HG03095 (cell line): ENCODE measurements at regions not wholly inside any gene's neighbourhood (a gene's known extent, or its start where the extent isn't known, plus 50 kb on each side); places are given as distances from the start of the nearest gene placed in this dataset.
"Not testable (repeated sequence)": the region's sequence is repeated elsewhere in the genome, so short reads cannot be mapped to it uniquely, and the experiment has no call there.

Source experiments
- ATAC-seq: cut with Tn5 transposase; IDR thresholded peaks from one replicate; pipeline ENCODE4 v1.9.1; 2021; ENCODE audit warnings: moderate library complexity; ENCODE audit not compliant: unreplicated experiment

- ATAC-seq, result no peak
Measured at GRCh38 chr4:27916452-27917184, 1056.0 kb downstream of the STIM2 start.

GRCh38 chr4:27917381-27917780 lies 1056.7 kb downstream of the STIM2 start:
- ATAC-seq, result no peak

GRCh38 chr4:27921231-27921630 lies 1060.6 kb downstream of the STIM2 start:
- no peak for ATAC-seq

GRCh38 chr4:27928761-27929540 lies 1068.3 kb downstream of the STIM2 start:
- no peak for ATAC-seq

GRCh38 chr4:27930291-27930690 lies 1069.7 kb downstream of the STIM2 start:
- no peak for ATAC-seq

- no peak for ATAC-seq
Measured at GRCh38 chr4:27930976-27931375, 1070.3 kb downstream of the STIM2 start.

- ATAC-seq, result no peak
Measured at GRCh38 chr4:27931584-27931983, 1070.9 kb downstream of the STIM2 start.

- ATAC-seq, result no peak
Measured at GRCh38 chr4:27934871-27935270, 1074.2 kb downstream of the STIM2 start.

GRCh38 chr4:27946799-27947198 lies 1086.2 kb downstream of the STIM2 start:
- ATAC-seq, result no peak

- ATAC-seq, result no peak
Measured at GRCh38 chr4:27947302-27947701, 1086.7 kb downstream of the STIM2 start.

- no peak for ATAC-seq
Measured at GRCh38 chr4:27964095-27964494, 1103.5 kb downstream of the STIM2 start.

- no peak for ATAC-seq
Measured at GRCh38 chr4:27966664-27967063, 1106.0 kb downstream of the STIM2 start.

GRCh38 chr4:27973056-27973455 lies 1112.4 kb downstream of the STIM2 start:
- ATAC-seq, result no peak

- no peak for ATAC-seq
Measured at GRCh38 chr4:27973700-27974099, 1113.1 kb downstream of the STIM2 start.

- no peak for ATAC-seq
Measured at GRCh38 chr4:27974339-27974738, 1113.7 kb downstream of the STIM2 start.

- ATAC-seq, result not testable (repeated sequence)
Measured at GRCh38 chr4:27974881-27975280, 1114.2 kb downstream of the STIM2 start.

- ATAC-seq, result not testable (repeated sequence)
Measured at GRCh38 chr4:27978427-27979109, 1117.9 kb downstream of the STIM2 start.

- no peak for ATAC-seq
Measured at GRCh38 chr4:27985522-27985921, 1124.9 kb downstream of the STIM2 start.

GRCh38 chr4:27986476-27986875 lies 1125.8 kb downstream of the STIM2 start:
- no peak for ATAC-seq

- no peak for ATAC-seq
Measured at GRCh38 chr4:28001698-28002097, 1141.1 kb downstream of the STIM2 start.

- ATAC-seq, result no peak
Measured at GRCh38 chr4:28004520-28004919, 1143.9 kb downstream of the STIM2 start.

- no peak for ATAC-seq
Measured at GRCh38 chr4:28006021-28006420, 1145.4 kb downstream of the STIM2 start.
